ENCODE measurements at regions not wholly inside any gene's neighbourhood (a gene's known extent, or its start where the extent isn't known, plus 50 kb on each side); places are given as distances from the start of the nearest gene placed in this dataset.

DNA sequence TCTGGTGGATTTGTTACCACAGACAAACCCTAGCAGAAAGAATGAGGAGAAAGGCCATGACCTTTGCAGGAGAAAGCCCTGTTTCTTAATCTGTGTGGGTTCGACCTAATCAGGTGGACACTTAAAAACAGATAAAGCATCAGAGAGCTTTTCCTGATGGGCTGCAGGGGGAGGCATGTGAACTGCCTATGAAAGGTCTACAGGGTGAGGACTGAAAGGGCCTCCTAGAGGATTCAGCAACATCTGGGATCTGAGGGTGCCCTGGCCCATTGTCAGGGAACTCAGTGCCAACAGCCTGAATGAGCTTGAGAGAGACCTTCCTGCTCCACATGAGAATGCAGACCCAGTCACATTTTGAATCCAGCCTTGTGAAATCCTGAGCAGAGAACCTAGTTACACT is 178.8 kb upstream of the DDHD1 start:
- TF ChIP-seq CTCF (conservative IDR thresholded peaks at IDR 0.05) = no peak
- TF ChIP-seq EZH2 (IDR thresholded peaks at IDR 0.05; ENCODE audit: low read depth) = no peak
